ENCODE measurements at regions not wholly inside any gene's neighbourhood (a gene's known extent, or its start where the extent isn't known, plus 50 kb on each side); places are given as distances from the start of the nearest gene placed in this dataset.

- H3K27me3 Mint-ChIP-seq = no peaks in the 10 kb centered on the region
- CTCF ChIA-PET = no interaction called here
These were observed 133.8 kb upstream of the UGT8 start for GRCh38 chr4:114464726-114465272.

GRCh38 chr4:114465766-114466165 lies 132.8 kb upstream of the UGT8 start:
- Mint-ChIP-seq H3K4me3 (no peak overlapping the region), H3K27me3 (no peaks in the 10 kb centered on the region), H3K4me1 (no peaks in the 10 kb centered on the region), H3K36me3 (ENCODE audit: low read depth) (no peaks in the 10 kb centered on the region), H3K9me3 (no peaks in the 10 kb centered on the region), H3K27ac (no peak overlapping the region)
- DNase-seq = no peak
- ChIA-PET CTCF (no interaction called here), POLR2A (no interaction called here)

More at GRCh38 chr4:114464726-114465272, 133.8 kb upstream of the UGT8 start:
- POLR2A ChIA-PET = no interaction called here
- Mint-ChIP-seq H3K36me3 (ENCODE audit: low read depth) (no peaks in the 10 kb centered on the region), H3K4me1 (no peaks in the 10 kb centered on the region), H3K27ac (no peak overlapping the region), H3K4me3 (no peak overlapping the region), H3K9me3 (no peaks in the 10 kb centered on the region)
- no peak for DNase-seq

GRCh38 chr4:114466299-114466698 lies 132.3 kb upstream of the UGT8 start:
- Mint-ChIP-seq H3K36me3 (ENCODE audit: low read depth) (no peaks in the 10 kb centered on the region), H3K4me1 (no peaks in the 10 kb centered on the region), H3K27ac (no peak overlapping the region), H3K27me3 (no peaks in the 10 kb centered on the region), H3K4me3 (no peak overlapping the region), H3K9me3 (no peaks in the 10 kb centered on the region)
- CTCF ChIA-PET = no interaction called here
- POLR2A ChIA-PET = no interaction called here
- DNase-seq = no peak

GRCh38 chr4:114472269-114473032 lies 126.2 kb upstream of the UGT8 start:
- Mint-ChIP-seq H3K27ac (no peak overlapping the region), H3K36me3 (ENCODE audit: low read depth) (no peaks in the 10 kb centered on the region), H3K4me3 (no peak overlapping the region), H3K9me3 (no peaks in the 10 kb centered on the region), H3K4me1 (no peaks in the 10 kb centered on the region), H3K27me3 (no peaks in the 10 kb centered on the region)
- ChIA-PET POLR2A (no interaction called here), CTCF (no interaction called here)
- no peak for DNase-seq

- ChIA-PET CTCF (no interaction called here), POLR2A (no interaction called here)
- no peak for DNase-seq
- Mint-ChIP-seq H3K4me1 (no peaks in the 10 kb centered on the region), H3K4me3 (no peak overlapping the region), H3K9me3 (no peaks in the 10 kb centered on the region), H3K27ac (no peak overlapping the region), H3K36me3 (ENCODE audit: low read depth) (no peaks in the 10 kb centered on the region), H3K27me3 (no peaks in the 10 kb centered on the region)
These were observed 124.3 kb upstream of the UGT8 start for GRCh38 chr4:114474188-114474800.

- ChIA-PET CTCF (no interaction called here), POLR2A (no interaction called here)
- no peaks in the 10 kb centered on the region for H3K4me1 Mint-ChIP-seq
- no peaks in the 10 kb centered on the region for H3K36me3 Mint-ChIP-seq (ENCODE audit: low read depth)
- no peak overlapping the region for H3K27ac Mint-ChIP-seq
- no peak for DNase-seq
- H3K4me3 Mint-ChIP-seq = no peak overlapping the region
- H3K9me3 Mint-ChIP-seq = no peaks in the 10 kb centered on the region
- no peaks in the 10 kb centered on the region for H3K27me3 Mint-ChIP-seq
These were observed 122.3 kb upstream of the UGT8 start for GRCh38 chr4:114476310-114476709.

GRCh38 chr4:114479595-114479994 lies 119.0 kb upstream of the UGT8 start:
- CTCF ChIA-PET = no interaction called here
- H3K27ac Mint-ChIP-seq = no peak overlapping the region
- no peaks in the 10 kb centered on the region for H3K27me3 Mint-ChIP-seq
- POLR2A ChIA-PET = no interaction called here
- no peaks in the 10 kb centered on the region for H3K4me1 Mint-ChIP-seq
- H3K4me3 Mint-ChIP-seq = no peak overlapping the region
- DNase-seq = no peak
- no peaks in the 10 kb centered on the region for H3K36me3 Mint-ChIP-seq (ENCODE audit: low read depth)
- no peaks in the 10 kb centered on the region for H3K9me3 Mint-ChIP-seq

GRCh38 chr4:114481856-114482255 lies 116.8 kb upstream of the UGT8 start:
- no peak overlapping the region for H3K27ac Mint-ChIP-seq
- H3K4me3 Mint-ChIP-seq = no peak overlapping the region
- DNase-seq = no peak
- CTCF ChIA-PET = no interaction called here
- H3K9me3 Mint-ChIP-seq = no peaks in the 10 kb centered on the region
- POLR2A ChIA-PET = no interaction called here
- H3K27me3 Mint-ChIP-seq = no peaks in the 10 kb centered on the region
- H3K36me3 Mint-ChIP-seq (ENCODE audit: low read depth) = no peaks in the 10 kb centered on the region
- H3K4me1 Mint-ChIP-seq = no peaks in the 10 kb centered on the region

- no peaks in the 10 kb centered on the region for H3K36me3 Mint-ChIP-seq (ENCODE audit: low read depth)
- ChIA-PET POLR2A (no interaction called here), CTCF (no interaction called here)
- H3K4me3 Mint-ChIP-seq = no peak overlapping the region
- DNase-seq = no peak
- no peaks in the 10 kb centered on the region for H3K9me3 Mint-ChIP-seq
- no peaks in the 10 kb centered on the region for H3K4me1 Mint-ChIP-seq
- no peaks in the 10 kb centered on the region for H3K27me3 Mint-ChIP-seq
- no peak overlapping the region for H3K27ac Mint-ChIP-seq
These were observed 111.5 kb upstream of the UGT8 start for GRCh38 chr4:114487101-114487500.

- Mint-ChIP-seq H3K36me3 (ENCODE audit: low read depth) (no peaks in the 10 kb centered on the region), H3K9me3 (no peaks in the 10 kb centered on the region), H3K4me3 (no peak overlapping the region), H3K4me1 (no peaks in the 10 kb centered on the region), H3K27ac (no peak overlapping the region), H3K27me3 (no peaks in the 10 kb centered on the region)
- no peak for DNase-seq
- CTCF ChIA-PET = no interaction called here
- POLR2A ChIA-PET = no interaction called here
These were observed 110.2 kb upstream of the UGT8 start for GRCh38 chr4:114488301-114488982.

- no peaks in the 10 kb centered on the region for H3K36me3 Mint-ChIP-seq (ENCODE audit: low read depth)
- H3K27me3 Mint-ChIP-seq = no peaks in the 10 kb centered on the region
- no peaks in the 10 kb centered on the region for H3K4me1 Mint-ChIP-seq
- H3K9me3 Mint-ChIP-seq = no peaks in the 10 kb centered on the region
- H3K27ac Mint-ChIP-seq = no peak overlapping the region
- ChIA-PET CTCF (interaction anchor here (0.8 kb wide), 1 partner anchor 18 kb away, joined by 3 read pairs; no protein-coding TSS in a partner anchor), POLR2A (no interaction called here)
- H3K4me3 Mint-ChIP-seq = no peak overlapping the region
- DNase-seq = no peak
These were observed 104.3 kb upstream of the UGT8 start for GRCh38 chr4:114494246-114494803.

GRCh38 chr4:114495471-114495928 lies 103.1 kb upstream of the UGT8 start:
- H3K36me3 Mint-ChIP-seq (ENCODE audit: low read depth) = no peaks in the 10 kb centered on the region
- POLR2A ChIA-PET = no interaction called here

GRCh38 chr4:114497116-114497515 lies 101.5 kb upstream of the UGT8 start:
- H3K4me1 Mint-ChIP-seq = no peaks in the 10 kb centered on the region
- no peak overlapping the region for H3K4me3 Mint-ChIP-seq
- POLR2A ChIA-PET = no interaction called here
- H3K9me3 Mint-ChIP-seq = no peaks in the 10 kb centered on the region
- no peak overlapping the region for H3K27ac Mint-ChIP-seq
- CTCF ChIA-PET = no interaction called here
- no peaks in the 10 kb centered on the region for H3K36me3 Mint-ChIP-seq (ENCODE audit: low read depth)
- peaks cover 2% of the 10 kb centered on the region for H3K27me3 Mint-ChIP-seq
- no peak for DNase-seq

More at GRCh38 chr4:114495471-114495928, 103.1 kb upstream of the UGT8 start:
- Mint-ChIP-seq H3K27ac (no peak overlapping the region), H3K4me3 (no peak overlapping the region), H3K9me3 (no peaks in the 10 kb centered on the region), H3K4me1 (no peaks in the 10 kb centered on the region), H3K27me3 (no peaks in the 10 kb centered on the region)
- no peak for DNase-seq
- CTCF ChIA-PET = interaction anchor here (0.8 kb wide), 1 partner anchor 17 kb away, joined by 3 read pairs; no protein-coding TSS in a partner anchor
